ENCODE measurements at regions not wholly inside any gene's neighbourhood (a gene's known extent, or its start where the extent isn't known, plus 50 kb on each side); places are given as distances from the start of the nearest gene placed in this dataset.

DNA sequence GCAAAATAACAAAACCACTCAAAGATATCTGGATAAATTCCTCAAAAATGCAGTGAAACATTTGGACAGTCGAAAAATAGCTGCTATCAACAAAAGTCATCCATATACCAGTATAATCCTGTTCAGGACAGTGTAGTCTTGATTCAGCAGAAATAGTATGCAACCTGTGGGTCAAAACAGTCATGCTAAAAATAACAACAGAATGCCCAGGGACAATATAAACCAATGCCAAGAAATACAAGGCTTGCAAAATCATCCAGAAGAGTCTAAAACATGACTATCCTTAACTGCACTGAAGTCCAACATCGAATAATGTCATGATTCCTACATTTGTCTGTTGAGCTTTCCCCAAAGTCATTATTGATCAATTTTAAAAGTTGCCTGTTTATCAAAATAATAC is 425.9 kb downstream of the FSCB start:
- Histone ChIP-seq H3K27ac (ENCODE audit: low read depth in 2 of 2, low read length in 1 of 2) (no peak overlapping the region), H3K36me3 (ENCODE audit: control insufficient read depth in 2 of 2, insufficient read depth in 2 of 2, low read length in 1 of 2) (no peaks in the 10 kb centered on the region), H3K27me3 (ENCODE audit: control insufficient read depth in 1 of 2, insufficient read depth in 2 of 2, low read length in 2 of 2) (no peaks in the 10 kb centered on the region), H3K4me1 (ENCODE audit: control insufficient read depth in 2 of 2, insufficient read depth in 2 of 2, low read length in 1 of 2) (no peaks in the 10 kb centered on the region), H3K9me3 (ENCODE audit: control insufficient read depth in 2 of 2, insufficient read depth in 1 of 2, low read depth in 1 of 2, low read length in 1 of 2) (no peaks in the 10 kb centered on the region), H3K4me3 (ENCODE audit: low read depth in 1 of 2, low read length in 2 of 2) (no peak overlapping the region)
- WGBS, 2 donors: 72 to 73% methylated on average over 2 of the region's 2 CpGs

DNA sequence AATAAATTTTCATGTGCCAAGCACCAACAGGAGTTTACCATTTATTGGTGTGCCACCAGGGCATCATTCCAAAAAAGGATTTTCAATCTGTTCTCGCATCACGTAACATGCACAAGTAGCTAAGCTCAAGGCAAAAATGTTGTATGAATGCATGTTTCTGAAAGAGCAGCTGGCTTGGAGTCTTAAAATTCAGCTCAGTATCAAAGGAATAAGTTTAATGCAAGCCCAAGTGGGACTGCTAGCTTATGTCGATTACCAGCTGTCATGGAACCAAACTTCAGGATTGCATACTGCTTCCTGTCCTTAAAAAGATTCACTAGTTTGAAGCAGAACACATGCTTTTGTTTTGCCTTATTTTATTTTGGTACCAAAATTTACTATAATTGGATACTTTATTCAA is 437.0 kb downstream of the FSCB start:
- WGBS, 2 donors: 42 to 69% methylated on average over 3 of the region's 3 CpGs
- Histone ChIP-seq H3K27ac (ENCODE audit: low read depth in 2 of 2, low read length in 1 of 2) (no peak overlapping the region), H3K36me3 (ENCODE audit: control insufficient read depth in 2 of 2, insufficient read depth in 2 of 2, low read length in 1 of 2) (no peaks in the 10 kb centered on the region), H3K9me3 (ENCODE audit: control insufficient read depth in 2 of 2, insufficient read depth in 1 of 2, low read depth in 1 of 2, low read length in 1 of 2) (no peaks in the 10 kb centered on the region), H3K4me1 (ENCODE audit: control insufficient read depth in 2 of 2, insufficient read depth in 2 of 2, low read length in 1 of 2) (no peaks in the 10 kb centered on the region), H3K4me3 (ENCODE audit: low read depth in 1 of 2, low read length in 2 of 2) (no peak overlapping the region), H3K27me3 (ENCODE audit: control insufficient read depth in 1 of 2, insufficient read depth in 2 of 2, low read length in 2 of 2) (no peaks in the 10 kb centered on the region)

DNA sequence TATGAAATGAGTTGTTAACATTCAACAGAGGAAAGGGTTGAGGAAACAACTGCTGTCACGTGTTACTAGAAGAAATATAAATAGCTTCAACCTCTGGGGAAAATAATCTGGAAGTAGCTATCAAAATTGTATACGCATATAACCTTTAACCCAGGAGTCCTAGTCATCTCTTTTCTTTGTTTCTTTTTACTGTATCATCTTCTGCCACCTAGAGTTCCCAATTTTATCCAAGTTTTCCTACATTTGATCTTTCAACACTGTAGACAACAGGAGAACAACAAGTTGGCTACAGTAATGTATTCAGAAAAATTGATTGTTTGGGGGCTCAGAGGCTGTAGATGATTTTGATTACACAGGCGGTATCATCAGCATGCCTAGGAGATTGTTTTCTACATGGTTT is 453.7 kb downstream of the FSCB start:
- no peak overlapping the region for H3K27ac ChIP-seq (ENCODE audit: low read depth in 2 of 2, low read length in 1 of 2)
- no peaks in the 10 kb centered on the region for H3K36me3 ChIP-seq (ENCODE audit: control insufficient read depth in 2 of 2, insufficient read depth in 2 of 2, low read length in 1 of 2)
- WGBS, 2 donors: 70 to 73% methylated on average over 3 of the region's 3 CpGs
- no peaks in the 10 kb centered on the region for H3K4me1 ChIP-seq (ENCODE audit: control insufficient read depth in 2 of 2, insufficient read depth in 2 of 2, low read length in 1 of 2)
- H3K4me3 ChIP-seq (ENCODE audit: low read depth in 1 of 2, low read length in 2 of 2): no peak overlapping the region
- H3K9me3 ChIP-seq (ENCODE audit: control insufficient read depth in 2 of 2, insufficient read depth in 1 of 2, low read depth in 1 of 2, low read length in 1 of 2): no peaks in the 10 kb centered on the region
- H3K27me3 ChIP-seq (ENCODE audit: control insufficient read depth in 1 of 2, insufficient read depth in 2 of 2, low read length in 2 of 2): no peaks in the 10 kb centered on the region

DNA sequence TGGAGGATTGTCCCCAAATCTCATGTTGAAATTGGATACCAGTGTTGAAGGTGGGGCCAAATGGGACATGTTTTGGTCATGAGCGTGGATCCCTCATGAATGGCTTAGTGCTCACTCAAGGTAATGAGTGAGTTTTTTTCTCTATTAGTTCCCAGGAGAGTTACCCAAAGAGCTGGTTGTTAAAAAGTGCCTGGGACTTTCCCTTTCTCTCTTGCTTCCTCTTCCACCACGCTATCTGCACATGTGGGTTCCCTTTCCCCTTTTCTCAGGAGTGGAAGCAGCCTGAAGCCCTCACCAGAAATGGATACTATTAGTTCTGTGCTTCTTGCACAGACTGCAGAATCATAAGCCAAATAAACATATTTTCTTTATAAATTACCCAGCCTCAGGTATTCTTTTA is 465.4 kb downstream of the FSCB start:
- H3K27me3 ChIP-seq (ENCODE audit: control insufficient read depth in 1 of 2, insufficient read depth in 2 of 2, low read length in 2 of 2): no peaks in the 10 kb centered on the region
- WGBS, 2 donors: 76 to 77% methylated on average over 2 of the region's 2 CpGs
- peaks cover 0 to 3% of the 10 kb centered on the region in 2 donors for H3K9me3 ChIP-seq (ENCODE audit: control insufficient read depth in 2 of 2, insufficient read depth in 1 of 2, low read depth in 1 of 2, low read length in 1 of 2)
- no peak overlapping the region for H3K4me3 ChIP-seq (ENCODE audit: low read depth in 1 of 2, low read length in 2 of 2)
- H3K27ac ChIP-seq (ENCODE audit: low read depth in 2 of 2, low read length in 1 of 2): no peak overlapping the region
- H3K36me3 ChIP-seq (ENCODE audit: control insufficient read depth in 2 of 2, insufficient read depth in 2 of 2, low read length in 1 of 2): no peaks in the 10 kb centered on the region
- no peaks in the 10 kb centered on the region for H3K4me1 ChIP-seq (ENCODE audit: control insufficient read depth in 2 of 2, insufficient read depth in 2 of 2, low read length in 1 of 2)

DNA sequence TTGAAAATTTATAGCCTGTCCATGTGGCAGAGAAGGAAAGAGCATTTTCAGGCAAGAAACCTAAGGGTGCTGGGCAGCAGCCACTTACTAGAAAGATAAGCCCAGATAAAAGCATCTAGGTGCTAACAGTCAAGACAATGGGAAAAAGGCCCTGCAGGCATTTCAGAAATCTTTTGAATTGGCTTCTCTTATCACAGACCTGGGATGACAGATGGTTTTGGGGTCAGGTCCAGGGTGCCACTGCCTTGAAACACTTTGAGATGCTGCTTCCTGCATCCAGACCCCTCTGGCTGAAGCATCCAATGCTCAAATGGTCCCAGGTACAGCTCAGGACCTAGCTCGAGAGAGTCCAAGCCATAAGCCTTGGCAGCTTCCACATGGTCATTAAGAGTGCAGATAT is 466.5 kb downstream of the FSCB start:
- Histone ChIP-seq H3K27me3 (ENCODE audit: control insufficient read depth in 1 of 2, insufficient read depth in 2 of 2, low read length in 2 of 2) (no peaks in the 10 kb centered on the region), H3K4me3 (ENCODE audit: low read depth in 1 of 2, low read length in 2 of 2) (no peak overlapping the region), H3K36me3 (ENCODE audit: control insufficient read depth in 2 of 2, insufficient read depth in 2 of 2, low read length in 1 of 2) (no peaks in the 10 kb centered on the region), H3K9me3 (ENCODE audit: control insufficient read depth in 2 of 2, insufficient read depth in 1 of 2, low read depth in 1 of 2, low read length in 1 of 2) (peaks cover 0 to 3% of the 10 kb centered on the region in 2 donors), H3K4me1 (ENCODE audit: control insufficient read depth in 2 of 2, insufficient read depth in 2 of 2, low read length in 1 of 2) (no peaks in the 10 kb centered on the region), H3K27ac (ENCODE audit: low read depth in 2 of 2, low read length in 1 of 2) (no peak overlapping the region)
- WGBS, 2 donors: 54 to 71% methylated on average over 1 of the region's 1 CpG

DNA sequence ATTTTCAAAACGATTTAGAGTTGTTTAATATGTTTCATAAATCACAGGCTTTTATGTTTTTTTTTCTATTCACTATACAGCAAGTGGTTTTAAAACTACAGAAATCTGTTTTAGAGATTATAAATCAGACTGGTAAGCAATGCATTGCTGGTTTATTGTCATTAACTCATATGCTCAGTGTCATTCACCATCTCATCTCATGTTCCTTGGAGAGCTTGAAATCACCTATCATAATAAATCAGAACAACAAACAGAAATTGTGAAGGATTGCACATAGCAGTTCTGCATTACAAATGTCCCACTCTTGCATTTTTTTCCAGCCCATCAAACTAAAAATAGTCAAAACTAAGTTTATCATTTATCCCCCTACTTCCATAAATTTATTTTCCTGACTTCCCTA is 470.8 kb downstream of the FSCB start:
- H3K9me3 ChIP-seq (ENCODE audit: control insufficient read depth in 2 of 2, insufficient read depth in 1 of 2, low read depth in 1 of 2, low read length in 1 of 2): peaks cover 0 to 3% of the 10 kb centered on the region in 2 donors
- H3K27me3 ChIP-seq (ENCODE audit: control insufficient read depth in 1 of 2, insufficient read depth in 2 of 2, low read length in 2 of 2): no peaks in the 10 kb centered on the region
- no peak overlapping the region for H3K4me3 ChIP-seq (ENCODE audit: low read depth in 1 of 2, low read length in 2 of 2)
- 15 to 18% methylated on average over 1 of the region's 1 CpG for WGBS, 2 donors
- H3K36me3 ChIP-seq (ENCODE audit: control insufficient read depth in 2 of 2, insufficient read depth in 2 of 2, low read length in 1 of 2): no peaks in the 10 kb centered on the region
- H3K27ac ChIP-seq (ENCODE audit: low read depth in 2 of 2, low read length in 1 of 2): no peak overlapping the region
- H3K4me1 ChIP-seq (ENCODE audit: control insufficient read depth in 2 of 2, insufficient read depth in 2 of 2, low read length in 1 of 2): no peaks in the 10 kb centered on the region

DNA sequence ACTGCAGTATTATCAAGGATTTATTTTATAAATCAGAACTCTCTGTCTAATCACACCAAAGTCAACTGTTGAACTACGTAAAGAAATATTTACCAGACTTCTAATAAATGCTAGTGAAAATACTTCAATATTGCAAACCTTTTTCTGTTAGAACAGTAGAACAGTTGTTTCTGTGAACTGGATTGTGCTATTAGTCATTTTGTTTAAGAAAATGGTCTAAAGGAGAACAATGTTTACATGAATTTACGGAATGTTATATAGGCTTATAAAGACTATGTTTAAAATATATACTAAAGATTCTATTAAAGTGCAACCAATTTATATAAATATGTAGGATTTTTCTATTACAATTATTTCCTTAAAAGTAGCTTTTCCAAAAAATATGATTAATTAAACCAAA is 471.4 kb downstream of the FSCB start:
- no peaks in the 10 kb centered on the region for H3K27me3 ChIP-seq (ENCODE audit: control insufficient read depth in 1 of 2, insufficient read depth in 2 of 2, low read length in 2 of 2)
- no peak overlapping the region for H3K27ac ChIP-seq (ENCODE audit: low read depth in 2 of 2, low read length in 1 of 2)
- H3K4me3 ChIP-seq (ENCODE audit: low read depth in 1 of 2, low read length in 2 of 2): no peak overlapping the region
- peaks cover 0 to 2% of the 10 kb centered on the region in 2 donors for H3K9me3 ChIP-seq (ENCODE audit: control insufficient read depth in 2 of 2, insufficient read depth in 1 of 2, low read depth in 1 of 2, low read length in 1 of 2)
- no peaks in the 10 kb centered on the region for H3K36me3 ChIP-seq (ENCODE audit: control insufficient read depth in 2 of 2, insufficient read depth in 2 of 2, low read length in 1 of 2)
- 60 to 66% methylated on average over 2 of the region's 2 CpGs for WGBS, 2 donors
- H3K4me1 ChIP-seq (ENCODE audit: control insufficient read depth in 2 of 2, insufficient read depth in 2 of 2, low read length in 1 of 2): no peaks in the 10 kb centered on the region

DNA sequence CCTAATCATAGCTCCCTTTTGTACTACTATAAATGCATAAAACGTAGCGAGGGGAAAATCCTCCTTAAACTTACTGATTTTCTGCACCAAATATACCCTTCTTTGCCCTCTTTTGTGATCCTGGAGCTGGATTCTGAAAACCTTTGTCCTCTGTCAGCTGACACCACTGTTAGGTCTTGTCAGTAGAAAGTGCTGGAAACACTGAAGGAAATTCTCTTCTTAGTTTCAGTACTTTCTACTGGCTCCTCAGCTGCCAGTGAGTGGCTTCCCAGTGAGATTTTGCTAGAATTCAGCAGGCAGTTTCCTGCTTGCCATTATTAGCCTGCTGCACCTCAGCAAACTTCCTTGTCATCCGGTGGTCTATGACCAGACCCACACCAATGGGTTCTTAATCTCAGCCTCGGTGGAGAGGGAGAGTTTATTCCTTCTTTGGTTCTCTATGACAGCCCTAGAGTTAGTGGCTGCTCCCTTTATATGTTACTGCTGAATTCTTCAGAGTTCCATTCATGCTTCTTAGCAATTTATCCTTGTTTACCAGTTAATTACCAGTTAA is 476.2 kb downstream of the FSCB start:
- Histone ChIP-seq H3K27me3 (ENCODE audit: control insufficient read depth in 1 of 2, insufficient read depth in 2 of 2, low read length in 2 of 2) (no peaks in the 10 kb centered on the region), H3K27ac (ENCODE audit: low read depth in 2 of 2, low read length in 1 of 2) (no peak overlapping the region), H3K9me3 (ENCODE audit: control insufficient read depth in 2 of 2, insufficient read depth in 1 of 2, low read depth in 1 of 2, low read length in 1 of 2) (no peaks in the 10 kb centered on the region), H3K4me1 (ENCODE audit: control insufficient read depth in 2 of 2, insufficient read depth in 2 of 2, low read length in 1 of 2) (no peaks in the 10 kb centered on the region), H3K36me3 (ENCODE audit: control insufficient read depth in 2 of 2, insufficient read depth in 2 of 2, low read length in 1 of 2) (no peaks in the 10 kb centered on the region), H3K4me3 (ENCODE audit: low read depth in 1 of 2, low read length in 2 of 2) (no peak overlapping the region)
- WGBS, 2 donors: 42 to 55% methylated on average over 4 of the region's 4 CpGs

DNA sequence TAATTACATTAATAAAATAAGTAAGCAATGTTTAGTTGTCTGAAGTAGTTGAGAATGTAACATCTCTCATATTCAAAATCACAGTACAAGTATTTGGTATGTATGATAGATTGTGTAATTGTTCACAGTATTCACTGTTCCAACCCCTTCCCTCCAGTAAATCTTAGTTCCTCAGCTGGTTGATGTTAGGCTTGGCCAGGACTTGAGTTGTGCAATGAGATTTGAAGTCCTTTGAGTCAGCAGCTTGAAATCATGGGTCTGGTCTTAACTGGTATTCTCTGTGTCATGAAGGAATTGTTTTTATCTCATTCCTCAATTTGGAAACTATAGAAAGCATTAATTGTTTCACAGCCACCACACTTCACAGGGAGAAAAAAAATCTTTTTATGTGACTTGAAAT is 477.1 kb downstream of the FSCB start:
- H3K36me3 ChIP-seq (ENCODE audit: control insufficient read depth in 2 of 2, insufficient read depth in 2 of 2, low read length in 1 of 2): no peaks in the 10 kb centered on the region
- H3K27me3 ChIP-seq (ENCODE audit: control insufficient read depth in 1 of 2, insufficient read depth in 2 of 2, low read length in 2 of 2): no peaks in the 10 kb centered on the region
- no peaks in the 10 kb centered on the region for H3K4me1 ChIP-seq (ENCODE audit: control insufficient read depth in 2 of 2, insufficient read depth in 2 of 2, low read length in 1 of 2)
- no peak overlapping the region for H3K27ac ChIP-seq (ENCODE audit: low read depth in 2 of 2, low read length in 1 of 2)
- H3K4me3 ChIP-seq (ENCODE audit: low read depth in 1 of 2, low read length in 2 of 2): no peak overlapping the region
- H3K9me3 ChIP-seq (ENCODE audit: control insufficient read depth in 2 of 2, insufficient read depth in 1 of 2, low read depth in 1 of 2, low read length in 1 of 2): no peaks in the 10 kb centered on the region

DNA sequence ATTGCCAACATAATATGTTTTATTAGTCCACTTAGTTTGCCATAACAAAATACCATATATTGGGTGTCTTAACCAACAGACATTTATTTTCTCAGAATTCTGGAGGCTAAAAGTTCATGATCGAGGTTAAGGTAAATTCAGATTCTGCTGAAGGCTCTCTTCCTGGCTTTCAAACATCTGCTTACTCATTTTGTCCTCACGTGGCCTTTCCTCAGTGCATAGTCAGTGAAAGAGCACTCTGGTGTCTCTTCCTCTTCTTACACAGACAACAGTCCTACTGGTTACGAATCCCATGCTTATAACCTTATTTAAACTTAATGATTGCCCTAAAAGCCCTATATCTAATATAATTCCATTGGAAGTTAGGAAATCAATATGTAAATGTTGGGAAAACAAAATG is 479.7 kb downstream of the FSCB start:
- WGBS, 2 donors: 60 to 69% methylated on average over 3 of the region's 3 CpGs
- Histone ChIP-seq H3K4me1 (ENCODE audit: control insufficient read depth in 2 of 2, insufficient read depth in 2 of 2, low read length in 1 of 2) (no peaks in the 10 kb centered on the region), H3K9me3 (ENCODE audit: control insufficient read depth in 2 of 2, insufficient read depth in 1 of 2, low read depth in 1 of 2, low read length in 1 of 2) (no peaks in the 10 kb centered on the region)

More for the DNA sequence above, 479.7 kb downstream of the FSCB start:
- Histone ChIP-seq H3K36me3 (ENCODE audit: control insufficient read depth in 2 of 2, insufficient read depth in 2 of 2, low read length in 1 of 2) (no peaks in the 10 kb centered on the region), H3K4me3 (ENCODE audit: low read depth in 1 of 2, low read length in 2 of 2) (no peak overlapping the region), H3K27me3 (ENCODE audit: control insufficient read depth in 1 of 2, insufficient read depth in 2 of 2, low read length in 2 of 2) (no peaks in the 10 kb centered on the region), H3K27ac (ENCODE audit: low read depth in 2 of 2, low read length in 1 of 2) (no peak overlapping the region)

Data from esophagus (tissue), 2 donors.